Muscle of leg (tissue), 3 donors: ENCODE measurements at regions not wholly inside any gene's neighbourhood (a gene's known extent, or its start where the extent isn't known, plus 50 kb on each side); places are given as distances from the start of the nearest gene placed in this dataset.
"Not testable (repeated sequence)": the region's sequence is repeated elsewhere in the genome, so short reads cannot be mapped to it uniquely, and the experiment has no call there.

ENCODE experiments used
- DNase-seq: peaks from one replicate; pipeline ENCODE4 v3.0.0; 2013
- H3K27ac ChIP-seq: one replicate; pipeline ENCODE4 v1.5.1; 2013; ENCODE audit warnings: mild to moderate bottlenecking, low read length, control low read depth
- H3K27me3 ChIP-seq: one replicate; pipeline ENCODE4 v1.6.1; 2013; ENCODE audit warnings: low read length; ENCODE audit not compliant: control insufficient read depth, insufficient read depth
- H3K36me3 ChIP-seq: one replicate; pipeline ENCODE4 v1.6.1; 2013; ENCODE audit warnings: low read length; ENCODE audit not compliant: control insufficient read depth, insufficient read depth
- H3K4me1 ChIP-seq: one replicate; pipeline ENCODE4 v1.6.1; 2013; ENCODE audit warnings: low read length; ENCODE audit not compliant: control insufficient read depth, insufficient read depth
- H3K4me3 ChIP-seq: one replicate; pipeline ENCODE4 v1.5.1; 2013; ENCODE audit warnings: low read length, control low read depth
- H3K9me3 ChIP-seq: replicated peaks from 2 replicates; pipeline ENCODE4 v1.6.1; 2013; ENCODE audit warnings: low read depth, low read length; ENCODE audit not compliant: control insufficient read depth
- WGBS: methylation state at CpG from one replicate; pipeline ENCODE4 v1.1.5; 2013; ENCODE audit warnings: missing lambda C conversion rate; ENCODE audit not compliant: insufficient coverage; 5-methylcytosine and 5-hydroxymethylcytosine counted together

DNA sequence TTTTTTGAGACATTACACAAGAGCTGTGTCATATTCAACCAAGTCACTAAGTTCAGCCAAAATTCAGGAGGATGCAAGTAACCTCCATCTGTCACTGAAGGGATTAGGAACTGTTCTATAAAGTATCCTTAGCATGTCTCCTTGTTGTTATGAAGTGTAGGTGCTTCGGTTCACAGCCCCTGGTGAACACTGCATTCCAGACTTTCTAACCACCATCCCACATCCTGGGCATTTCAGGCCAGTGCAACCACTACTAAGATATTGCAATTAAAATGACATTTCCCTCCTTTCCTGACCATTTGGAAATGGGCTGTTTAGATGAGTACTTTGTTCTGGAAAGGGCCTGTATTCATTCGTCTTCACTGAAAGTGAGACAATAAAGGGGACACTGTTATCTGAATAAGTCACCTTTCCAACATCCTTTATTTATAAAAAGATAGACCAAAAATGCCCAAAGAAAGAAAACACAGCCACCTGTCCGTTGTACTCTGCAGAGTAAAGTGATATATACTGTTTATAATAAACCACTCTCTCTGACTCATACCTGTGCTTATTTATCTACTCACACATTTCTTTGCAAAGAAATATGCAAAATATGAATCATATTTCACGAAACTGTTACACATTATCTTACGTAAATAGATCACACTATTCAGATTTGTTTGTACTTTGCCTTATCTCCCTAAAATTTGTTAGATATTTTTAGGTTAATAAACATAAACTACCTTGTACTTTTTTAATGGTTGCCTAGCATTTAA lies 861.9 kb downstream of the CDH18 start:
- no peak overlapping the region for H3K27ac ChIP-seq
- H3K9me3 ChIP-seq: no peaks in the 10 kb centered on the region
- no peaks in the 10 kb centered on the region for H3K36me3 ChIP-seq
- no peaks in the 10 kb centered on the region for H3K4me1 ChIP-seq
- no peak for DNase-seq
- H3K27me3 ChIP-seq: no peaks in the 10 kb centered on the region
- no peak overlapping the region for H3K4me3 ChIP-seq
- WGBS: no CpG with 5 or more reads among the region's 5 CpGs

GRCh38 chr5:19140276-19140675 lies 847.7 kb downstream of the CDH18 start:
- H3K36me3 ChIP-seq: no peaks in the 10 kb centered on the region
- WGBS: no CpG with 5 or more reads among the region's 2 CpGs
- H3K4me3 ChIP-seq: no peak overlapping the region
- no peak for DNase-seq
- H3K27ac ChIP-seq: no peak overlapping the region
- no peaks in the 10 kb centered on the region for H3K9me3 ChIP-seq
- H3K4me1 ChIP-seq: no peaks in the 10 kb centered on the region
- no peaks in the 10 kb centered on the region for H3K27me3 ChIP-seq

DNA sequence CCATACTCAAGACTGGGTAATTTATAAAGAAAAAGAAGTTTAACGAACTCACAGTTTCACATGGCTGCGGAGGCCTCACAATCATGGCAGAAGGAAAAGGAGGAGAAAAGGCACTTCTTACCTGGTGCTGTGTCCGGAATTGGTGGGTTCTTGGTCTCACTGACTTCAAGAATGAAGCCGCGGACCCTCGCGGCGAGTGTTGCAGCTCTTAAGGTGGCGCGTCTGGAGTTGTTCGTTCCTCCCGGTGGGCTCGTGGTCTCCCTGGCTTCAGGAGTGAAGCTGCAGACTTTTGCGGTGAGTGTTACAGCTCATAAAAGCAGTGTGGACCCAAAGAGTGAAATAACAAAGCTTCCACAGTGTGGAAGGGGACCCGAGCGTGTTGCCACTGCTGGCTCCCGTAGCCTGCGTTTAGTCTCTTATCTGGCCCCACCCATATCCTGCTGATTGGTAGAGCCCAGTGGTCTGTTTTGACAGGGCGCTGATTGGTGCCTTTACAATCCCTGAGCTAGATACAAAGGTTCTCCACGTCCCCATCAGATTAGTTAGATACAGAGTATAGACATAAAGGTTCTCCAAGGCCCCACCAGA lies 846.0 kb downstream of the CDH18 start:
- H3K27me3 ChIP-seq, H3K4me1 ChIP-seq, H3K27ac ChIP-seq, DNase-seq, H3K36me3 ChIP-seq, H3K4me3 ChIP-seq, H3K9me3 ChIP-seq: not testable (repeated sequence)
- WGBS: over 99% methylated on average over 15 of the region's 20 CpGs

GRCh38 chr5:19142713-19143414 lies 845.1 kb downstream of the CDH18 start:
- H3K4me1 ChIP-seq, H3K9me3 ChIP-seq, H3K27ac ChIP-seq, DNase-seq, H3K36me3 ChIP-seq, H3K4me3 ChIP-seq, H3K27me3 ChIP-seq: not testable (repeated sequence)
- 96% methylated on average over 12 of the region's 38 CpGs for WGBS

GRCh38 chr5:19143935-19144334 lies 844.1 kb downstream of the CDH18 start:
- Histone ChIP-seq H3K27ac (no peak overlapping the region), H3K4me3 (no peak overlapping the region), H3K4me1 (no peaks in the 10 kb centered on the region), H3K9me3 (no peaks in the 10 kb centered on the region), H3K27me3 (no peaks in the 10 kb centered on the region), H3K36me3 (no peaks in the 10 kb centered on the region)
- DNase-seq: no peak
- WGBS: no CpG with 5 or more reads among the region's 4 CpGs

- no peak overlapping the region for H3K4me3 ChIP-seq
- DNase-seq: peak; percentile 80
- no peak overlapping the region for H3K27ac ChIP-seq
These were observed 818.6 kb downstream of the CDH18 start for GRCh38 chr5:19169426-19169825.

DNA sequence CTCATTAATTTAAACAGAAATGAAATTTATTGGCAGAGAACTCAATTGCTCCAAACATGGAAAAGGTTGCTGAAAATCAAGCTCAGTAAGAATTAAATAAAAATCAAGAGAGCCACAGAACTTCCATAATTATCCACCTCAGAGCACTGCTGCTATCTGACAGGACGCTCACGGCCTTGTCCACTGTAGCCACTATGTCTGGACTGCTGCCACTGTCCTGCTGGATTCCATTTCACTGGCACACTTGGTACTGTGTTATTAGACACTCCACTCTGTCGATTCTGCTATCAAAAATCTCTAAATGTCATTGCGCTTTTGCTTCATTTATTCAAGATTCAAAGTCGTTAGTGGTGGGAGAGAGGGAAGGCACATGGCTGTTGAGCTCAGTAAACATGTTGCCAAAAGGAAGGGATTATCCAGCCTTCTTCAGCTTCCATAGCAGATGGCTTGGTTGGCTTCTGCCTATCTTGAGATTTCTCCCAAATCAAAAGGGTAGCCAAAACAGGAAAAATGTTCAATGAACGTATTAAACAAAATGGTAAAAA lies 815.0 kb downstream of the CDH18 start:
- no peak for DNase-seq
- Histone ChIP-seq H3K27me3 (no peaks in the 10 kb centered on the region), H3K36me3 (no peaks in the 10 kb centered on the region), H3K27ac (no peak overlapping the region), H3K4me3 (no peak overlapping the region), H3K9me3 (no peaks in the 10 kb centered on the region), H3K4me1 (no peaks in the 10 kb centered on the region)
- 92% methylated on average over 3 of the region's 6 CpGs for WGBS

More at GRCh38 chr5:19169426-19169825, 818.6 kb downstream of the CDH18 start:
- no peaks in the 10 kb centered on the region for H3K36me3 ChIP-seq
- H3K9me3 ChIP-seq: no peaks in the 10 kb centered on the region
- H3K27me3 ChIP-seq: no peaks in the 10 kb centered on the region
- no peaks in the 10 kb centered on the region for H3K4me1 ChIP-seq

DNA sequence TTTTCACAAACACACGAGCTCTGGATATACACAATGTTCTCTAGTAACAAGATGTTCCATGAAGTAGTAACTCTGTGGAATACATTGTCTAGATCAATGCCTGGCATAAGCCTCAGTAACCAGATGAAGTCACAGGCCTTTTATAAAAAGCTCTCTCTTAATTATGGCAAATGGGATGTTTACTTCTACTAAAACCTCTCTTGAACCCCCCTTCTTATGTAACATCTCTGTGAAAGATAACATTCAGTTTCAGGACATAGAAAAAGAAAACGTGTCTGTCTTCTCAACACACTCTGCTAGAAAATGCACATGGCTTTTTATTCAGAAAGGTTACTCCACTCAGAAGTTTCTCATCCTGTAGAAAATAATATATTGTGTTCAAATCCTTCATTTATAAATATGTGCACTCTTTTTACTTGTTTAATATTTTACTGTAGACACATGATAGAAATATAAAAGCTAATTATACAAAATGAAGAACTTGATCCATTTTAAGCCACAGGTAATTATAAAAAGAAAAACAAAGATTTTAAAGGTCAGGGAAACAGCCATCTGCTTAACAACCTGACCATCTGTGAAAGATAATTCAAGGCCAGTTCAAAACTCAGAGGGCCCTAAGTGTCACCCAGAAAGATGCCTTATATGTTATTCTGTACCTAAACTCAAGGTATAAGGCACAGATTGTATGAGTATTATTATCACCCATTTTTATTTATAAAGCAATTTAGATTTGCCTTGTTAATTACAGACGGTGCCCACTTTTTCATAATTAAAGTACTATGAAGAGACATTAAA lies 812.0 kb downstream of the CDH18 start:
- Histone ChIP-seq H3K27ac (no peak overlapping the region), H3K36me3 (no peaks in the 10 kb centered on the region), H3K4me1 (no peaks in the 10 kb centered on the region), H3K9me3 (no peaks in the 10 kb centered on the region), H3K4me3 (no peak overlapping the region), H3K27me3 (no peaks in the 10 kb centered on the region)
- DNase-seq: no peak
- no CpG with 5 or more reads among the region's 3 CpGs for WGBS

- Histone ChIP-seq H3K9me3 (no peaks in the 10 kb centered on the region), H3K36me3 (no peaks in the 10 kb centered on the region)
- no CpG with 5 or more reads among the region's 1 CpG for whole genome bisulfite sequencing
These were observed 808.4 kb downstream of the CDH18 start for GRCh38 chr5:19179571-19179970.

GRCh38 chr5:19189176-19189575 lies 798.8 kb downstream of the CDH18 start:
- no peaks in the 10 kb centered on the region for H3K4me1 ChIP-seq
- H3K27ac ChIP-seq: no peak overlapping the region
- H3K4me3 ChIP-seq: no peak overlapping the region
- no peaks in the 10 kb centered on the region for H3K27me3 ChIP-seq
- no peak for DNase-seq
- WGBS: no CpG with 5 or more reads among the region's 2 CpGs
- no peaks in the 10 kb centered on the region for H3K9me3 ChIP-seq
- H3K36me3 ChIP-seq: no peaks in the 10 kb centered on the region

More at GRCh38 chr5:19179571-19179970, 808.4 kb downstream of the CDH18 start:
- Histone ChIP-seq H3K27ac (no peak overlapping the region), H3K27me3 (no peaks in the 10 kb centered on the region), H3K4me3 (no peak overlapping the region), H3K4me1 (no peaks in the 10 kb centered on the region)
- no peak for DNase-seq
